ENCODE measurements at regions not wholly inside any gene's neighbourhood (a gene's known extent, or its start where the extent isn't known, plus 50 kb on each side); places are given as distances from the start of the nearest gene placed in this dataset.

GRCh38 chr2:82697231-82697630 is 1761.8 kb downstream of the SUCLG1 start:
- CTCF ChIA-PET = no interaction called here

GRCh38 chr2:82694431-82694830 is 1764.6 kb downstream of the SUCLG1 start:
- Histone ChIP-seq H3K9me3 (no peaks in the 10 kb centered on the region), H3K4me1 (ENCODE audit: control insufficient read depth in 1 of 2, extremely low read depth in 1 of 2, insufficient read depth in 2 of 2, low read length in 2 of 2) (no peaks in the 10 kb centered on the region), H3K27me3 (replicated peaks in 1 of 2; ENCODE audit: control insufficient read depth in 2 of 2, extremely low read depth in 1 of 2, insufficient read depth in 2 of 2, low read length in 1 of 2) (no peaks in the 10 kb centered on the region), H3K36me3 (ENCODE audit: control insufficient read depth in 2 of 2, extremely low read depth in 1 of 2, insufficient read depth in 1 of 2, low read length in 1 of 2) (no peaks in the 10 kb centered on the region), H3K27ac (ENCODE audit: low read length) (no peak overlapping the region), H3K4me3 (ENCODE audit: control insufficient read depth in 1 of 2, extremely low read depth in 1 of 2, low read length in 1 of 2) (no peak overlapping the region)
- H3K4me3 Mint-ChIP-seq = no peak overlapping the region
- H3K27me3 Mint-ChIP-seq = no peaks in the 10 kb centered on the region
- no peaks in the 10 kb centered on the region for H3K4me1 Mint-ChIP-seq
- peaks cover 7 to 18% (median 7%) of the 10 kb centered on the region in 3 donors for H3K9me3 Mint-ChIP-seq
- H3K27ac Mint-ChIP-seq = no peak overlapping the region
- no peaks in the 10 kb centered on the region for H3K36me3 Mint-ChIP-seq
- no peak for DNase-seq
- no CpG with 5 or more reads among the region's 2 CpGs for WGBS (ENCODE audit: insufficient coverage)
- ATAC-seq (replicated peaks in 1 of 4) = no peak
- POLR2A ChIA-PET = no interaction called here
- CTCF ChIA-PET = no interaction called here

More at GRCh38 chr2:82697231-82697630, 1761.8 kb downstream of the SUCLG1 start:
- Histone ChIP-seq H3K27ac (ENCODE audit: low read length) (no peak overlapping the region), H3K36me3 (ENCODE audit: control insufficient read depth in 2 of 2, extremely low read depth in 1 of 2, insufficient read depth in 1 of 2, low read length in 1 of 2) (no peaks in the 10 kb centered on the region), H3K9me3 (no peaks in the 10 kb centered on the region), H3K4me1 (ENCODE audit: control insufficient read depth in 1 of 2, extremely low read depth in 1 of 2, insufficient read depth in 2 of 2, low read length in 2 of 2) (no peaks in the 10 kb centered on the region), H3K27me3 (replicated peaks in 1 of 2; ENCODE audit: control insufficient read depth in 2 of 2, extremely low read depth in 1 of 2, insufficient read depth in 2 of 2, low read length in 1 of 2) (no peaks in the 10 kb centered on the region), H3K4me3 (ENCODE audit: control insufficient read depth in 1 of 2, extremely low read depth in 1 of 2, low read length in 1 of 2) (no peak overlapping the region)
- no peak overlapping the region for H3K27ac Mint-ChIP-seq
- no peak overlapping the region for H3K4me3 Mint-ChIP-seq
- DNase-seq (no peak), ATAC-seq (replicated peaks in 1 of 4) (no peak)
- H3K27me3 Mint-ChIP-seq = no peaks in the 10 kb centered on the region
- 80% methylated on average over 1 of the region's 1 CpG for WGBS (ENCODE audit: insufficient coverage)
- POLR2A ChIA-PET = no interaction called here
- H3K36me3 Mint-ChIP-seq = no peaks in the 10 kb centered on the region
- H3K4me1 Mint-ChIP-seq = no peaks in the 10 kb centered on the region
- peaks cover 9 to 28% (median 13%) of the 10 kb centered on the region in 3 donors for H3K9me3 Mint-ChIP-seq

- Histone ChIP-seq H3K9me3 (no peaks in the 10 kb centered on the region), H3K4me3 (ENCODE audit: control insufficient read depth in 1 of 2, extremely low read depth in 1 of 2, low read length in 1 of 2) (no peak overlapping the region), H3K27me3 (replicated peaks in 1 of 2; ENCODE audit: control insufficient read depth in 2 of 2, extremely low read depth in 1 of 2, insufficient read depth in 2 of 2, low read length in 1 of 2) (no peaks in the 10 kb centered on the region), H3K36me3 (ENCODE audit: control insufficient read depth in 2 of 2, extremely low read depth in 1 of 2, insufficient read depth in 1 of 2, low read length in 1 of 2) (no peaks in the 10 kb centered on the region), H3K4me1 (ENCODE audit: control insufficient read depth in 1 of 2, extremely low read depth in 1 of 2, insufficient read depth in 2 of 2, low read length in 2 of 2) (no peaks in the 10 kb centered on the region), H3K27ac (ENCODE audit: low read length) (no peak overlapping the region)
- Mint-ChIP-seq H3K4me3 (no peak overlapping the region), H3K4me1 (no peaks in the 10 kb centered on the region), H3K36me3 (no peaks in the 10 kb centered on the region), H3K27me3 (no peaks in the 10 kb centered on the region), H3K9me3 (peaks cover 2 to 13% (median 7%) of the 10 kb centered on the region in 3 donors), H3K27ac (no peak overlapping the region)
- DNase-seq = no peak
- ChIA-PET CTCF (no interaction called here), POLR2A (no interaction called here)
- ATAC-seq (replicated peaks in 1 of 4) = no peak
- no CpG with 5 or more reads among the region's 2 CpGs for WGBS (ENCODE audit: insufficient coverage)
Observed at GRCh38 chr2:82690757-82691411, 1768.2 kb downstream of the SUCLG1 start.

GRCh38 chr2:82675186-82675585 is 1783.9 kb downstream of the SUCLG1 start:
- Mint-ChIP-seq H3K36me3 (no peaks in the 10 kb centered on the region), H3K27me3 (no peaks in the 10 kb centered on the region), H3K4me3 (no peak overlapping the region), H3K4me1 (no peaks in the 10 kb centered on the region), H3K27ac (no peak overlapping the region), H3K9me3 (peaks cover 3 to 25% (median 24%) of the 10 kb centered on the region in 3 donors)
- Histone ChIP-seq H3K4me1 (ENCODE audit: control insufficient read depth in 1 of 2, extremely low read depth in 1 of 2, insufficient read depth in 2 of 2, low read length in 2 of 2) (no peaks in the 10 kb centered on the region), H3K36me3 (ENCODE audit: control insufficient read depth in 2 of 2, extremely low read depth in 1 of 2, insufficient read depth in 1 of 2, low read length in 1 of 2) (no peaks in the 10 kb centered on the region), H3K9me3 (no peaks in the 10 kb centered on the region), H3K27me3 (replicated peaks in 1 of 2; ENCODE audit: control insufficient read depth in 2 of 2, extremely low read depth in 1 of 2, insufficient read depth in 2 of 2, low read length in 1 of 2) (no peaks in the 10 kb centered on the region), H3K4me3 (ENCODE audit: control insufficient read depth in 1 of 2, extremely low read depth in 1 of 2, low read length in 1 of 2) (no peak overlapping the region), H3K27ac (ENCODE audit: low read length) (no peak overlapping the region)
- ChIA-PET POLR2A (no interaction called here), CTCF (no interaction called here)
- WGBS (ENCODE audit: insufficient coverage) = no CpG with 5 or more reads among the region's 2 CpGs
- DNase-seq (no peak), ATAC-seq (replicated peaks in 1 of 4) (no peak)

GRCh38 chr2:82674652-82675051 is 1784.4 kb downstream of the SUCLG1 start:
- no peak overlapping the region for H3K4me3 ChIP-seq (ENCODE audit: control insufficient read depth in 1 of 2, extremely low read depth in 1 of 2, low read length in 1 of 2)
- 40% methylated on average over 1 of the region's 3 CpGs for WGBS (ENCODE audit: insufficient coverage)
- Mint-ChIP-seq H3K27me3 (no peaks in the 10 kb centered on the region), H3K9me3 (peaks cover 3 to 23% (median 19%) of the 10 kb centered on the region in 3 donors), H3K36me3 (no peaks in the 10 kb centered on the region), H3K27ac (no peak overlapping the region), H3K4me1 (no peaks in the 10 kb centered on the region), H3K4me3 (no peak overlapping the region)
- H3K4me1 ChIP-seq (ENCODE audit: control insufficient read depth in 1 of 2, extremely low read depth in 1 of 2, insufficient read depth in 2 of 2, low read length in 2 of 2) = no peaks in the 10 kb centered on the region
- POLR2A ChIA-PET = no interaction called here
- no peaks in the 10 kb centered on the region for H3K36me3 ChIP-seq (ENCODE audit: control insufficient read depth in 2 of 2, extremely low read depth in 1 of 2, insufficient read depth in 1 of 2, low read length in 1 of 2)
- no peak for DNase-seq
- H3K27me3 ChIP-seq (replicated peaks in 1 of 2; ENCODE audit: control insufficient read depth in 2 of 2, extremely low read depth in 1 of 2, insufficient read depth in 2 of 2, low read length in 1 of 2) = no peaks in the 10 kb centered on the region
- ATAC-seq (replicated peaks in 1 of 4) = no peak
- no peaks in the 10 kb centered on the region for H3K9me3 ChIP-seq
- CTCF ChIA-PET = no interaction called here
- H3K27ac ChIP-seq (ENCODE audit: low read length) = no peak overlapping the region

GRCh38 chr2:82667491-82667890 is 1791.6 kb downstream of the SUCLG1 start:
- H3K4me1 Mint-ChIP-seq = no peaks in the 10 kb centered on the region
- POLR2A ChIA-PET = no interaction called here
- H3K4me1 ChIP-seq (ENCODE audit: control insufficient read depth in 1 of 2, extremely low read depth in 1 of 2, insufficient read depth in 2 of 2, low read length in 2 of 2) = no peaks in the 10 kb centered on the region
- H3K27me3 ChIP-seq (replicated peaks in 1 of 2; ENCODE audit: control insufficient read depth in 2 of 2, extremely low read depth in 1 of 2, insufficient read depth in 2 of 2, low read length in 1 of 2) = no peaks in the 10 kb centered on the region
- DNase-seq = no peak
- no peaks in the 10 kb centered on the region for H3K36me3 ChIP-seq (ENCODE audit: control insufficient read depth in 2 of 2, extremely low read depth in 1 of 2, insufficient read depth in 1 of 2, low read length in 1 of 2)
- H3K9me3 Mint-ChIP-seq = peaks cover 0 to 9% (median 6%) of the 10 kb centered on the region in 3 donors
- H3K4me3 Mint-ChIP-seq = no peak overlapping the region
- H3K4me3 ChIP-seq (ENCODE audit: control insufficient read depth in 1 of 2, extremely low read depth in 1 of 2, low read length in 1 of 2) = no peak overlapping the region
- no peak for ATAC-seq (replicated peaks in 1 of 4)
- CTCF ChIA-PET = no interaction called here
- WGBS (ENCODE audit: insufficient coverage) = no CpG with 5 or more reads among the region's 1 CpG
- no peaks in the 10 kb centered on the region for H3K9me3 ChIP-seq
- H3K27me3 Mint-ChIP-seq = no peaks in the 10 kb centered on the region
- no peaks in the 10 kb centered on the region for H3K36me3 Mint-ChIP-seq
- no peak overlapping the region for H3K27ac Mint-ChIP-seq
- H3K27ac ChIP-seq (ENCODE audit: low read length) = no peak overlapping the region

GRCh38 chr2:82665691-82666090 is 1793.4 kb downstream of the SUCLG1 start:
- Histone ChIP-seq H3K27ac (ENCODE audit: low read length) (no peak overlapping the region), H3K27me3 (replicated peaks in 1 of 2; ENCODE audit: control insufficient read depth in 2 of 2, extremely low read depth in 1 of 2, insufficient read depth in 2 of 2, low read length in 1 of 2) (no peaks in the 10 kb centered on the region), H3K4me1 (ENCODE audit: control insufficient read depth in 1 of 2, extremely low read depth in 1 of 2, insufficient read depth in 2 of 2, low read length in 2 of 2) (no peaks in the 10 kb centered on the region), H3K4me3 (ENCODE audit: control insufficient read depth in 1 of 2, extremely low read depth in 1 of 2, low read length in 1 of 2) (no peak overlapping the region), H3K36me3 (ENCODE audit: control insufficient read depth in 2 of 2, extremely low read depth in 1 of 2, insufficient read depth in 1 of 2, low read length in 1 of 2) (no peaks in the 10 kb centered on the region), H3K9me3 (no peaks in the 10 kb centered on the region)
- ChIA-PET POLR2A (no interaction called here), CTCF (no interaction called here)
- no peak overlapping the region for H3K4me3 Mint-ChIP-seq
- no peaks in the 10 kb centered on the region for H3K36me3 Mint-ChIP-seq
- ATAC-seq (replicated peaks in 1 of 4) = no peak
- H3K9me3 Mint-ChIP-seq = peaks cover 0 to 10% (median 4%) of the 10 kb centered on the region in 3 donors
- no peaks in the 10 kb centered on the region for H3K27me3 Mint-ChIP-seq
- no peak for DNase-seq
- no peak overlapping the region for H3K27ac Mint-ChIP-seq
- no peaks in the 10 kb centered on the region for H3K4me1 Mint-ChIP-seq
- no CpG with 5 or more reads among the region's 3 CpGs for WGBS (ENCODE audit: insufficient coverage)
